H9 (cell line): ENCODE measurements at regions not wholly inside any gene's neighbourhood (a gene's known extent, or its start where the extent isn't known, plus 50 kb on each side); places are given as distances from the start of the nearest gene placed in this dataset.

ENCODE experiments used
- DNase-seq: peaks from one replicate; pipeline ENCODE4 v3.0.0-alpha.2; 2017
- H2AFZ ChIP-seq: one replicate; pipeline ENCODE4 v1.6.1; 2013; ENCODE audit warnings: mild to moderate bottlenecking, low read length, control low read depth, moderate library complexity
- H2AK5ac ChIP-seq: 2 replicates; pipeline ENCODE4 v1.6.1; 2013; ENCODE audit warnings: low read length, control low read depth, mixed read lengths; ENCODE audit not compliant: insufficient read length
- H2BK120ac ChIP-seq: one replicate; pipeline ENCODE4 v1.6.1; 2013; ENCODE audit warnings: low read depth, mild to moderate bottlenecking, low read length, control low read depth, inconsistent platforms; ENCODE audit not compliant: poor library complexity, severe bottlenecking
- H2BK12ac ChIP-seq: 2 replicates; pipeline ENCODE4 v1.6.1; 2013; ENCODE audit warnings: low read length, control low read depth, mixed read lengths, low read depth; ENCODE audit not compliant: insufficient read length
- H2BK15ac ChIP-seq: 2 replicates; pipeline ENCODE4 v1.6.1; 2013; ENCODE audit warnings: low read depth, low read length, control low read depth
- H2BK20ac ChIP-seq: one replicate; pipeline ENCODE4 v1.6.1; 2013; ENCODE audit warnings: low read depth, mild to moderate bottlenecking, low read length, control low read depth, inconsistent platforms; ENCODE audit not compliant: poor library complexity, severe bottlenecking
- H2BK5ac ChIP-seq: 2 replicates; pipeline ENCODE4 v1.6.1; 2013; ENCODE audit warnings: low read length, control low read depth, mixed read lengths; ENCODE audit not compliant: insufficient read length
- H3K14ac ChIP-seq: 2 replicates; pipeline ENCODE4 v1.6.1; 2013; ENCODE audit warnings: low read length, control low read depth; ENCODE audit not compliant: insufficient read depth
- H3K18ac ChIP-seq: 2 replicates; pipeline ENCODE4 v1.6.1; 2013; ENCODE audit warnings: low read depth, mild to moderate bottlenecking, mixed read lengths, low read length, control low read depth; ENCODE audit not compliant: insufficient read length
- H3K23ac ChIP-seq: 2 replicates; pipeline ENCODE4 v1.6.1; 2013; ENCODE audit warnings: low read length, control low read depth, mixed read lengths, low read depth; ENCODE audit not compliant: insufficient read length
- H3K23me2 ChIP-seq: 2 replicates; pipeline ENCODE4 v1.6.1; 2013; ENCODE audit warnings: low read depth, mild to moderate bottlenecking, mixed read lengths, low read length, control low read depth; ENCODE audit not compliant: insufficient read length, poor library complexity, severe bottlenecking
- H3K27ac ChIP-seq: 2 replicates; pipeline ENCODE4 v1.5.1; 2013; ENCODE audit warnings: low read length, control low read depth, mixed read lengths, low read depth; ENCODE audit not compliant: insufficient read length
- H3K27me3 ChIP-seq: 2 replicates; pipeline ENCODE4 v1.6.1; 2013; ENCODE audit warnings: low read length, control low read depth, inconsistent platforms; ENCODE audit not compliant: insufficient read depth
- H3K4ac ChIP-seq: 2 replicates; pipeline ENCODE4 v1.6.1; 2013; ENCODE audit warnings: low read depth, mild to moderate bottlenecking, control low read depth, inconsistent platforms, low read length, moderate library complexity
- H3K4me1 ChIP-seq: 2 replicates; pipeline ENCODE4 v1.6.1; 2013; ENCODE audit warnings: low read length, control low read depth, inconsistent platforms; ENCODE audit not compliant: insufficient read depth
- H3K4me2 ChIP-seq: 2 replicates; pipeline ENCODE4 v1.6.1; 2013; ENCODE audit warnings: low read length, control low read depth, mixed read lengths; ENCODE audit not compliant: insufficient read length, insufficient read depth
- H3K56ac ChIP-seq: 2 replicates; pipeline ENCODE4 v1.6.1; 2013; ENCODE audit warnings: low read depth, mild to moderate bottlenecking, mixed read lengths, low read length, control low read depth; ENCODE audit not compliant: insufficient read length
- H3K79me1 ChIP-seq: 2 replicates; pipeline ENCODE4 v1.6.1; 2013; ENCODE audit warnings: low read depth, mild to moderate bottlenecking, moderate library complexity, low read length, control low read depth, inconsistent platforms; ENCODE audit not compliant: insufficient read depth, poor library complexity, severe bottlenecking
- H3K79me2 ChIP-seq: 2 replicates; pipeline ENCODE4 v1.6.1; 2013; ENCODE audit warnings: low read length, control low read depth, inconsistent platforms; ENCODE audit not compliant: insufficient read depth
- H3K9ac ChIP-seq: 2 replicates; pipeline ENCODE4 v1.6.1; 2013; ENCODE audit warnings: low read length, control low read depth, mixed read lengths; ENCODE audit not compliant: insufficient read length; ENCODE audit errors: extremely low read depth
- H3K9me3 ChIP-seq: one replicate; pipeline ENCODE4 v1.6.1; 2013; ENCODE audit warnings: low read depth, low read length, inconsistent platforms; ENCODE audit not compliant: control insufficient read depth
- H3T11ph ChIP-seq: one replicate; pipeline ENCODE4 v1.6.1; 2013; ENCODE audit warnings: mild to moderate bottlenecking, low read length, control low read depth, inconsistent platforms
- H4K20me1 ChIP-seq: one replicate; pipeline ENCODE4 v1.6.1; 2013; ENCODE audit not compliant: control insufficient read depth, insufficient read length, insufficient read depth
- H4K5ac ChIP-seq: 2 replicates; pipeline ENCODE4 v1.6.1; 2013; ENCODE audit warnings: low read depth, mild to moderate bottlenecking, mixed read lengths, low read length, control low read depth; ENCODE audit not compliant: insufficient read length
- H4K8ac ChIP-seq: replicated peaks from 2 replicates; pipeline ENCODE4 v1.6.1; 2013; ENCODE audit warnings: low read length, control low read depth, mixed read lengths, low read depth; ENCODE audit not compliant: insufficient read length
- H4K91ac ChIP-seq: 2 replicates; pipeline ENCODE4 v1.6.1; 2013; ENCODE audit warnings: low read depth, mild to moderate bottlenecking, moderate library complexity, mixed read lengths, low read length, control low read depth; ENCODE audit not compliant: insufficient read length
- H3K27ac Mint-ChIP-seq, 3 experiments: 2 replicates in 2 of 3; 3 replicates in 1 of 3; pipeline ENCODE4 v1.8.0; 2020 to 2021; ENCODE audit warnings: mixed read lengths in 3 of 3, mild to moderate bottlenecking in 1 of 3, moderate library complexity in 1 of 3
- H3K27me3 Mint-ChIP-seq: 2 replicates; pipeline ENCODE4 v1.8.0; 2021; ENCODE audit warnings: low read depth, mild to moderate bottlenecking, moderate library complexity, mixed read lengths
- H3K36me3 Mint-ChIP-seq, 3 experiments: 2 replicates in 2 of 3; 3 replicates in 1 of 3; pipeline ENCODE4 v1.8.0; 2020 to 2021; ENCODE audit warnings: low read depth in 3 of 3, mixed read lengths in 3 of 3; ENCODE audit not compliant: insufficient read depth in 1 of 3
- H3K4me1 Mint-ChIP-seq, 2 experiments: 2 replicates each; pipeline ENCODE4 v1.8.0; 2020; ENCODE audit warnings: mixed read lengths in 2 of 2
- H3K4me3 Mint-ChIP-seq, 2 experiments: 2 replicates in 1 of 2; 3 replicates in 1 of 2; pipeline ENCODE4 v1.8.0; 2020 to 2021; ENCODE audit warnings: mild to moderate bottlenecking in 2 of 2, mixed read lengths in 2 of 2, moderate library complexity in 1 of 2
- H3K9me3 Mint-ChIP-seq, 2 experiments: 2 replicates in 1 of 2; 3 replicates in 1 of 2; pipeline ENCODE4 v1.8.0; 2020; ENCODE audit warnings: mild to moderate bottlenecking in 2 of 2, mixed read lengths in 2 of 2, moderate library complexity in 1 of 2
- CTCF ChIP-seq: fragments of 200-600 bp; sonication (generic); conservative IDR thresholded peaks from 3 replicates; pipeline ENCODE4 v1.8.0; 2021; ENCODE audit warnings: antibody characterized with exemption, mild to moderate bottlenecking
- WGBS: extraction: QIAGEN DNeasy Blood & Tissue Kit; methylation state at CpG from one replicate; pipeline ENCODE4 v1.1.7; 2013; ENCODE audit warnings: missing lambda C conversion rate, low lambda C conversion rate, mixed read lengths; ENCODE audit not compliant: insufficient read length; ENCODE audit errors: extremely low coverage; 5-methylcytosine and 5-hydroxymethylcytosine counted together

DNA sequence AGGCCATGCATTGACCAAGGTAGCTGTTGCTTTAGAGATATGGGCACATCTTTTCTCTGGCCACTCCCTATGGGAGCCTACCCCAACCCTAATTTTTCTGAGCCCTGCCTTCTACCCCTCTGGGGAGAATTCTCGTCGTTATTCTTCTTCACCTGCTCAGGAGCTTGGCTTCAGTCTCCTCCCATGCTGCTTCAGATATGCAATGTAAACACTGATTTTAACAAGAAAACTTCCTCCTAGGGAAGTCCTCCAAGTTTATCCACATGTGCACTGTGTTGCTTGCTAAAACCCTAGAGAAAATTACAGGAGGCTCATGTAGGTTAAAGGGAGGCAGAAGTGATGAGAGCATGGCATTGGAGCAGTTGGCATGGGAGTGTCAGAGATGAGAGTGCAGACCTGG lies 445.2 kb upstream of the MDFIC2 start:
- H3K4ac ChIP-seq = no peak overlapping the region
- no peak overlapping the region for H3K18ac ChIP-seq
- H3K9me3 ChIP-seq = no peaks in the 10 kb centered on the region
- TF ChIP-seq CTCF = no peak
- Mint-ChIP-seq H3K9me3 (0 out of 5 replicates have a peak, but pooled peaks cover 0 to 2% of the 10 kb centered on the region in 2 experiments), H3K27me3 (no peaks in the 10 kb centered on the region; the same call in 1 of the 2 replicates), H3K4me3 (no peak overlapping the region), H3K4me1 (no peaks in the 10 kb centered on the region), H3K27ac (no peak overlapping the region), H3K36me3 (no peaks in the 10 kb centered on the region)
- no peak overlapping the region for H3K27ac ChIP-seq
- H3K56ac ChIP-seq = no peak overlapping the region
- H2BK15ac ChIP-seq = no peak overlapping the region
- no peak overlapping the region for H4K5ac ChIP-seq
- no peaks in the 10 kb centered on the region for H3K23me2 ChIP-seq
- no peak overlapping the region for H2BK20ac ChIP-seq
- no peaks in the 10 kb centered on the region for H3K27me3 ChIP-seq
- no peak overlapping the region for H3K14ac ChIP-seq
- no peak overlapping the region for H2AK5ac ChIP-seq
- H3K4me2 ChIP-seq = no peak overlapping the region
- H2BK12ac ChIP-seq = no peak overlapping the region
- H3K23ac ChIP-seq = no peak overlapping the region
- no peaks in the 10 kb centered on the region for H3K4me1 ChIP-seq
- no peak overlapping the region for H2BK120ac ChIP-seq
- WGBS = no CpG with 5 or more reads among the region's 2 CpGs
- H3T11ph ChIP-seq = no peak overlapping the region
- no peak overlapping the region for H3K9ac ChIP-seq
- no peak for DNase-seq
- no peaks in the 10 kb centered on the region for H3K79me1 ChIP-seq
- no peaks in the 10 kb centered on the region for H4K20me1 ChIP-seq
- H2BK5ac ChIP-seq = no peak overlapping the region
- no peaks in the 10 kb centered on the region for H3K79me2 ChIP-seq
- no peak overlapping the region for H4K8ac ChIP-seq
- H2AFZ ChIP-seq = no peak overlapping the region
- no peak overlapping the region for H4K91ac ChIP-seq
